NT2/D1 (cell line): ENCODE measurements at regions not wholly inside any gene's neighbourhood (a gene's known extent, or its start where the extent isn't known, plus 50 kb on each side); places are given as distances from the start of the nearest gene placed in this dataset.
"Not testable (repeated sequence)": the region's sequence is repeated elsewhere in the genome, so short reads cannot be mapped to it uniquely, and the experiment has no call there.

Experiments
- SUZ12 ChIP-seq: IDR thresholded peaks from 2 replicates; pipeline ENCODE4 v1.6.1; 2011; ENCODE audit not compliant: insufficient read length, insufficient read depth; ENCODE audit errors: extremely low read depth
- ZNF274 ChIP-seq: IDR thresholded peaks from 2 replicates; pipeline ENCODE4 v1.6.1; 2011; ENCODE audit warnings: mild to moderate bottlenecking, low read depth, low read length

GRCh38 chr4:26209378-26209777 is 111.4 kb upstream of the RBPJ start:
- not testable (repeated sequence) for TF ChIP-seq ZNF274, SUZ12
